ENCODE measurements at regions not wholly inside any gene's neighbourhood (a gene's known extent, or its start where the extent isn't known, plus 50 kb on each side); places are given as distances from the start of the nearest gene placed in this dataset.

GRCh38 chr17:55575058-55575636, 63.9 kb upstream of the SMIM36 start:
- no peak overlapping the region for H2AFZ ChIP-seq (ENCODE audit: low read depth)
- no peaks in the 10 kb centered on the region for H3K36me3 ChIP-seq (replicated peaks in 1 of 2; ENCODE audit: control insufficient read depth in 1 of 2, insufficient read depth in 2 of 2, low read length in 1 of 2)
- H3F3A ChIP-seq (replicated peaks; ENCODE audit: insufficient read depth) = no peaks in the 10 kb centered on the region
- DNase-seq = no peak
- H3K4me2 ChIP-seq = no peak overlapping the region
- H3K27me3 ChIP-seq (ENCODE audit: insufficient read depth) = no peaks in the 10 kb centered on the region
- WGBS (ENCODE audit: low lambda C conversion rate) = 73% methylated on average over 4 of the region's 4 CpGs
- H3K79me2 ChIP-seq (ENCODE audit: insufficient read depth) = no peaks in the 10 kb centered on the region
- peaks cover 7 to 11% of the 10 kb centered on the region in 2 experiments; a peak in 1 of 4 replicates for H3K4me1 ChIP-seq (ENCODE audit: control insufficient read depth in 1 of 2, insufficient read depth in 2 of 2, low read depth in 1 of 2, low read length in 1 of 2)
- no peak overlapping the region for H3K9ac ChIP-seq
- no peak overlapping the region for H3K4me3 ChIP-seq (ENCODE audit: low read depth in 2 of 2, low read length in 1 of 2)
- H3K9me2 ChIP-seq = no peaks in the 10 kb centered on the region; the same call in 1 of the 2 replicates
- H3K9me3 ChIP-seq = no peaks in the 10 kb centered on the region
- ChIA-PET POLR2A (no interaction called here), CTCF (interaction anchor here (1.3 kb wide), 2 partner anchors 27 to 67 kb away, joined by 4 read pairs; no protein-coding TSS in a partner anchor)
- no peaks in the 10 kb centered on the region for H4K20me1 ChIP-seq (ENCODE audit: insufficient read depth)
- no peak for TF ChIP-seq TAF1 (IDR thresholded peaks at IDR 0.05; ENCODE audit: borderline replicate concordance, low read depth, low read length)
- no peak for TF ChIP-seq FOXM1 (IDR thresholded peaks at IDR 0.05; ENCODE audit: low read depth)
- no peak for TF ChIP-seq RXRA (IDR thresholded peaks at IDR 0.05; ENCODE audit: borderline replicate concordance, low read depth)
- TF ChIP-seq RAD21 (IDR thresholded peaks at IDR 0.05; ENCODE audit: low read length) = no peak
- TF ChIP-seq MEF2A (IDR thresholded peaks at IDR 0.05; ENCODE audit: borderline replicate concordance, low read depth) = no peak
- no peak for TF ChIP-seq REST (IDR thresholded peaks at IDR 0.05; ENCODE audit: low read depth, low read length)
- TF ChIP-seq CTCF (IDR thresholded peaks at IDR 0.05) = no peak
- no peak for TF ChIP-seq EZH2phosphoT487 (IDR thresholded peaks at IDR 0.05; ENCODE audit: borderline replicate concordance, low read depth)
- TF ChIP-seq NFIC (IDR thresholded peaks at IDR 0.05; ENCODE audit: borderline replicate concordance) = no peak
- no peak for TF ChIP-seq RFX5 (IDR thresholded peaks at IDR 0.05; ENCODE audit: low read length)
- TF ChIP-seq USF1 (IDR thresholded peaks at IDR 0.05; ENCODE audit: borderline replicate concordance, low read depth) = no peak
- TF ChIP-seq ZBTB33 (IDR thresholded peaks at IDR 0.05; ENCODE audit: borderline replicate concordance, low read depth) = no peak
- TF ChIP-seq RCOR1 (IDR thresholded peaks at IDR 0.05; ENCODE audit: low read length) = no peak
- H3K27ac ChIP-seq (ENCODE audit: low read depth in 2 of 2, low read length in 1 of 2) = no peak overlapping the region
